Mammary epithelial cell (primary cell): ENCODE measurements at regions not wholly inside any gene's neighbourhood (a gene's known extent, or its start where the extent isn't known, plus 50 kb on each side); places are given as distances from the start of the nearest gene placed in this dataset.

ENCODE experiments used
- CTCF ChIP-seq, 2 donors: IDR thresholded peaks in 1 of 2; conservative IDR thresholded peaks in 1 of 2; 2 replicates each; pipeline ENCODE4 v1.5.1; 2011 to 2012; ENCODE audit warnings: inconsistent platforms in 2 of 2, low read length in 2 of 2, mild to moderate bottlenecking in 2 of 2, control low read depth in 1 of 2, low read depth in 1 of 2; ENCODE audit not compliant: insufficient read depth in 1 of 2; ENCODE audit errors: extremely low read depth in 1 of 2
- EZH2 ChIP-seq: IDR thresholded peaks from 2 replicates; pipeline ENCODE4 v1.6.1; 2012; ENCODE audit warnings: low read length, inconsistent platforms, borderline replicate concordance

GRCh38 chrX:140053846-140054245, 88.5 kb upstream of the CXorf66 start:
- no peak for TF ChIP-seq CTCF (conservative IDR thresholded peaks at IDR 0.05 in 1 of 2, IDR thresholded peaks at IDR 0.05 in 1 of 2; ENCODE audit: extremely low read depth in 1 of 2, insufficient read depth in 1 of 2, low read depth in 1 of 2, low read length in 2 of 2)
- no peak for TF ChIP-seq EZH2
